Body of pancreas (tissue), 4 donors: ENCODE measurements at regions not wholly inside any gene's neighbourhood (a gene's known extent, or its start where the extent isn't known, plus 50 kb on each side); places are given as distances from the start of the nearest gene placed in this dataset.

Source experiments
- ATAC-seq: fragments of 150-250 bp; one replicate; pipeline ENCODE4 v1.9.1; 2016
- DNase-seq, 4 donors: peaks; one replicate each; pipeline ENCODE4 v3.0.0-alpha.2; 2019
- H3K27ac ChIP-seq, 4 donors: fragments of 200-600 bp; sonication (generic); 1 replicate in 3 of 4; 2 replicates in 1 of 4; pipeline versions ENCODE4 v1.5.1 to v1.6.1; 2016 to 2019; ENCODE audit warnings: mild to moderate bottlenecking in 1 of 4, mixed read lengths in 1 of 4, moderate library complexity in 1 of 4
- H3K27me3 ChIP-seq, 2 donors: fragments of 200-600 bp; sonication (generic); one replicate each; pipeline ENCODE4 v1.6.0; 2016; ENCODE audit warnings: mild to moderate bottlenecking in 1 of 2
- H3K36me3 ChIP-seq, 2 donors: fragments of 200-600 bp; sonication (generic); replicated peaks in 1 of 2; 2 replicates each; pipeline ENCODE4 v1.5.1; 2016; ENCODE audit warnings: low read depth in 2 of 2; ENCODE audit not compliant: insufficient read depth in 1 of 2
- H3K4me1 ChIP-seq: fragments of 200-600 bp; sonication (generic); one replicate; pipeline ENCODE4 v1.6.0; 2016
- H3K4me3 ChIP-seq, 2 donors: fragments of 200-600 bp; sonication (generic); 1 replicate in 1 of 2; 2 replicates in 1 of 2; pipeline ENCODE4 v1.5.1; 2016 to 2019
- H3K9me3 ChIP-seq, 3 donors: fragments of 200-600 bp; sonication (generic); 1 replicate in 2 of 3; 2 replicates in 1 of 3; pipeline ENCODE4 v1.5.1; 2016
- CTCF ChIP-seq, 7 experiments: fragments of 450-650 bp in 4 of 7; fragments of 200-600 bp in 3 of 7; sonication (generic) in 3 of 7; IDR thresholded peaks; one replicate each; pipeline ENCODE4 v1.5.1; 2016 to 2019; ENCODE audit warnings: antibody characterized with exemption in 7 of 7
- POLR2A ChIP-seq, 3 donors: fragments of 450-650 bp; IDR thresholded peaks; one replicate each; pipeline ENCODE4 v1.6.1; 2016; ENCODE audit warnings: antibody characterized with exemption in 3 of 3, mild to moderate bottlenecking in 2 of 3
- WGBS, 2 donors: methylation state at CpG; one replicate each; pipeline ENCODE4 v1.1.5; 2017; 5-methylcytosine and 5-hydroxymethylcytosine counted together
- intact Hi-C: fragments of 100-400 bp; cut with DNase I; formaldehyde crosslinking; loops from one replicate; pipeline ENCODE4 v1.15.1; 2023

GRCh38 chr18:53710080-53710479 is 514.4 kb downstream of the MBD2 start:
- intact Hi-C loops: no loop called here

GRCh38 chr18:53702480-53702879 is 522.0 kb downstream of the MBD2 start:
- no peak for ATAC-seq
- no peaks in the 10 kb centered on the region for H3K27me3 ChIP-seq
- H3K9me3 ChIP-seq: no peaks in the 10 kb centered on the region
- no peak for DNase-seq
- TF ChIP-seq CTCF (IDR thresholded peaks at IDR 0.05): no peak
- TF ChIP-seq POLR2A (IDR thresholded peaks at IDR 0.05): no peak
- no peaks in the 10 kb centered on the region for H3K36me3 ChIP-seq
- no peak overlapping the region for H3K4me3 ChIP-seq
- no peak overlapping the region for H3K27ac ChIP-seq
- 76 to 80% methylated on average over 2 of the region's 2 CpGs for WGBS, 2 donors
- intact Hi-C loops: no loop called here
- no peaks in the 10 kb centered on the region for H3K4me1 ChIP-seq

More at GRCh38 chr18:53710080-53710479, 514.4 kb downstream of the MBD2 start:
- TF ChIP-seq CTCF (IDR thresholded peaks at IDR 0.05): no peak
- TF ChIP-seq POLR2A (IDR thresholded peaks at IDR 0.05): no peak
- 63 to 72% methylated on average over 2 of the region's 2 CpGs for WGBS, 2 donors
- DNase-seq (no peak), ATAC-seq (no peak)
- Histone ChIP-seq H3K36me3 (no peaks in the 10 kb centered on the region), H3K9me3 (no peaks in the 10 kb centered on the region), H3K4me3 (no peak overlapping the region), H3K4me1 (no peaks in the 10 kb centered on the region), H3K27me3 (no peaks in the 10 kb centered on the region), H3K27ac (no peak overlapping the region)

- Histone ChIP-seq H3K27me3 (no peaks in the 10 kb centered on the region), H3K4me1 (no peaks in the 10 kb centered on the region), H3K4me3 (no peak overlapping the region), H3K9me3 (no peaks in the 10 kb centered on the region), H3K36me3 (no peaks in the 10 kb centered on the region), H3K27ac (no peak overlapping the region)
- 32 to 43% methylated on average over 1 of the region's 1 CpG for WGBS, 2 donors
- ATAC-seq (no peak), DNase-seq (no peak)
- intact Hi-C loops: no loop called here
- TF ChIP-seq CTCF (IDR thresholded peaks at IDR 0.05) (no peak), POLR2A (IDR thresholded peaks at IDR 0.05) (no peak)
Measured at GRCh38 chr18:53701697-53702096, 522.8 kb downstream of the MBD2 start.

GRCh38 chr18:53698907-53699306 is 525.6 kb downstream of the MBD2 start:
- no peak overlapping the region for H3K27ac ChIP-seq
- H3K27me3 ChIP-seq: no peaks in the 10 kb centered on the region
- no peaks in the 10 kb centered on the region for H3K4me1 ChIP-seq
- no peak overlapping the region for H3K4me3 ChIP-seq
- H3K36me3 ChIP-seq: no peaks in the 10 kb centered on the region
- DNase-seq: peak in 1 of 4 donors; percentile 5
- TF ChIP-seq POLR2A (IDR thresholded peaks at IDR 0.05) (no peak), CTCF (IDR thresholded peaks at IDR 0.05) (peak in 2 of 7 experiments; percentile 7 to 29)
- no peaks in the 10 kb centered on the region for H3K9me3 ChIP-seq
- WGBS, 2 donors: 3 to 4% methylated on average over 2 of the region's 2 CpGs
- ATAC-seq: no peak
- intact Hi-C loops: no loop called here

GRCh38 chr18:53689886-53690285 is 534.6 kb downstream of the MBD2 start:
- 61 to 83% methylated on average over 2 of the region's 2 CpGs for WGBS, 2 donors
- H3K4me3 ChIP-seq: no peak overlapping the region
- H3K27ac ChIP-seq: no peak overlapping the region
- intact Hi-C loops: no loop called here
- H3K27me3 ChIP-seq: peaks cover 0 to 3% of the 10 kb centered on the region in 2 donors
- TF ChIP-seq POLR2A (IDR thresholded peaks at IDR 0.05) (no peak), CTCF (IDR thresholded peaks at IDR 0.05) (no peak)
- ATAC-seq: no peak
- no peak for DNase-seq
- no peaks in the 10 kb centered on the region for H3K4me1 ChIP-seq
- H3K9me3 ChIP-seq: no peaks in the 10 kb centered on the region
- no peaks in the 10 kb centered on the region for H3K36me3 ChIP-seq
